ENCODE measurements at regions not wholly inside any gene's neighbourhood (a gene's known extent, or its start where the extent isn't known, plus 50 kb on each side); places are given as distances from the start of the nearest gene placed in this dataset.
"Not testable (repeated sequence)": the region's sequence is repeated elsewhere in the genome, so short reads cannot be mapped to it uniquely, and the experiment has no call there.

DNA sequence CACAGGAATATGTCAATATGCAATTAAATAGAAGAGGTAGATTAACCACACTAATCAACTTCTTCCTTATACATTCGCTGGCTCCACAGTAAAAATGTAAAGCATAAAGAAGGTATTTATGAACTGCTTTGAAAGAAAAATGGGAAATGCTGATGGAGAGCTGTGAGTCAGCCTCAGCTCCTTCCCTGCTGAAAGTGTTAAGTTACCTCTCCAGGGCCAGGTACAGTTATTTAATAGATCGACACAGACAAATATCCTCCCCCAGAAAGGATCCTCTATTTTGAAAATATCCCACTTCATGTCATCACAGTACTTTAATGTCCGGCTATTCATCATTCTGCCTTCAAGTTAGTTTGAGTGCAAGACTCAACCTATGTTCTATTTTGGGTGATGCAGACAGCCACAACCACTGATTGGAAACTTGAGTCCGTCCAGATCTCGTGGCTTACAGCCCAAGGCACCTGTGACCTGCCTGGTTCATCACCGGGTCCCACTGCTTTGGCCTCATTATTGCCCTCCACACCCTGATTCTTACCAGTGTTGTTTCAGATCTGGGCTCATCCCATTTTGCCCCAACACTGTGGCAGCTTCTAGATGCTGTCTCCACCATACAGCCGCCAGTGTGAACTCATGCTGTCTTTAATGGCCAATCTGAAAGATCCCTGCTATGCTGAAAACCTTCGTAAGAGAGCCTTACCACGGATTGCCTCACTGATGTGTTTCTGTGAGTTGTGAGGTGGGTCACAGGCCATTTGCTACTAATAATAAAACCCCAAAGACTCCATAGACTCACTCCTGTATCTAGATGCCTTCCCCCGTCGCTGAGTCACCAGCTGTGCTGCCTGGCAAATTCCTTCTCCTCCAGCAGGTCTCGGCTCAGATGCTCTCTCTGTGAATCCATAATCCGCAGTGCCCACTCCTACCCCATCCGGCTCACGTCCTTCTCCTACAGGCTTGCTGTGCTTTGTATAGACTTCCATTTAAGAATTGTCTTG lies 56.2 kb upstream of the DDAH1 start:
- peak; percentile 92 for DNase-seq

GRCh38 chr1:85522458-85522857 lies 57.5 kb upstream of the DDAH1 start:
- not testable (repeated sequence) for DNase-seq

GRCh38 chr1:85523061-85523460 lies 57.5 kb upstream of the CCN1 start:
- DNase-seq: not testable (repeated sequence)

DNA sequence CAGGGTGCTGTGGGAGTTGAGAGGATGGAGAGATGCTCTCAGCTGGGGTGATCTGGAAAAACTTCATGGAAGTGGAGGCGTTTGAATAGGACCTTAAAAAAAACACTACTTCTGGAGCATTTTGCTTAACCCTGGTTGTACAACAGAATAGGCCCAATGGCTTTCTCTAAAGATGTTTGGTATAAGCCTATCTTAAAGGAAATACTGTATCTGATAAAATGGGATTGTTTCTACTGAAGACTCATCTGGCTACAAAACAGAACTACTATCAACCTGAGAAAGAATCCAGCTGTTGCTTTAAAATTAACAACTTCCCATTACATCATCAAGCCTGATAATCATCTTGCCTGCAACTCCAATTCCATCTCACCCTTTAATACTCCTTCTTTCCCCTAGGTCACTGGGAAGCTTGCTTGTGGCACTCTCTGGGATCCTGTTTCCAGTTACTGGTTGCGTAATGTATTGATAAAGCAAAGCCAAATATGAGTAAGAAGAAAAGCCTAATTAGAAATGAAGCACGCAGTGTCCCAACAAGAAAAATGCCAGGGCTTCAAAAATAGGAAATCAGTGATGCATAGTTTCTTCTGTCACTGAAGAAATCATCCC lies 56.2 kb upstream of the CCN1 start:
- peak; percentile 65 for DNase-seq

DNA sequence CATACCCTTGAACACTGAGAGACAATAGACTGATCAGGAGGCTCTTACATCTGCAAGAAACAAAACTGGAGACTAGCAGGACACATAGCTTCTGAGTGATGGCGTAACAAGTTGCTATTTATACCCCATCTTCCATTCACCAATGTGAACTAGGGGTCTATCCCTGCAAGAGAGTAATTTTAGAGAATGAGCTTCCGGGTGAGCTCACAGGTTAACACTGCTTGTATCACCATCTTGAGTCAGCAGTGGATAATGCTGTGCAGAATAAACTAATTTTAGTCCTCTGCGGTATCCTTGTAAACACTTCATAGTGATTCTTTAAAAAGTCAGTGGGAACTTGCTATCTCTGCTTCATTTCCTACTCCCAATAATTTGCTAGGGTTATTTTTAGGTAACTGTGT lies 55.0 kb upstream of the CCN1 start:
- DNase-seq: peak; percentile 60

DNA sequence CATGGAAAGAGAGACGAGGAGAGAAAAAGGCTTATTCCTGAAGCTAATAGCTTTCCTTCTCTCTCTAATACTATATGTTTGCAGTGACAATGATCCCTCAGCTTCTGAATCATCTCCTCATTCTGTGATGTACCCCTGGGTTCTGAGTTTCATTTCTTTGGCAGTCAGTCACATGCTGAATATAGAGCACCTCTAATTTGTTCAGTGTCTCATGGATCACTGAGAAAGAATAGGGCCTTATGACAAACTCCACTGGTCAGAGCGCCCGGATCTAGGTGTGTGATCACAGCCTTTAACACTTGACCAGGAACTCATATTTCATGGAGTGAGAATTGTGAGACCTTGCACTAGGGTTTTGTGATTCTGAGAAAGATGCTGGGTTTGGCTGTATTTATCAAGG lies 54.3 kb upstream of the CCN1 start:
- peak; percentile 35 for DNase-seq

DNA sequence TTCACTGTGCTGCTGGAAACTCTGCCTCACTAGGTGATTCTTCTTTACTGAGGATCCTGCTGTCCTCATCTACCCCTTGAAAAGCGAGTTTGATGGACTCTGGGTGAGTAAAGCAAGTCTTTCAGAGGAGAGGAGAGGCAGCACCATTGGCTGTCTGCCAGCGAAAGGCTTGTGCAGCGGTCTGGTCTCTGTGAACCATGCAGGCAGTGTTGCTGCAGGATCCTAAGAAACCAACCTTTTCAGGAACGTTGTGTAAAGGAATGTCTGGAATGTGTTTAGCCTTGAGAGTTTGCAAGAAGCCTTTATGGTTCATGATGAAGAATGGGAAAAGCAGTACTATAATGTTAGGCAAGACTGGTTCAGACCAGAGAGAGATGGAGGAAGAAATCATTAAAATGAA lies 53.4 kb upstream of the CCN1 start:
- peak; percentile 97 for DNase-seq

Data from EL (cell line).